ENCODE measurements at regions not wholly inside any gene's neighbourhood (a gene's known extent, or its start where the extent isn't known, plus 50 kb on each side); places are given as distances from the start of the nearest gene placed in this dataset.

DNA sequence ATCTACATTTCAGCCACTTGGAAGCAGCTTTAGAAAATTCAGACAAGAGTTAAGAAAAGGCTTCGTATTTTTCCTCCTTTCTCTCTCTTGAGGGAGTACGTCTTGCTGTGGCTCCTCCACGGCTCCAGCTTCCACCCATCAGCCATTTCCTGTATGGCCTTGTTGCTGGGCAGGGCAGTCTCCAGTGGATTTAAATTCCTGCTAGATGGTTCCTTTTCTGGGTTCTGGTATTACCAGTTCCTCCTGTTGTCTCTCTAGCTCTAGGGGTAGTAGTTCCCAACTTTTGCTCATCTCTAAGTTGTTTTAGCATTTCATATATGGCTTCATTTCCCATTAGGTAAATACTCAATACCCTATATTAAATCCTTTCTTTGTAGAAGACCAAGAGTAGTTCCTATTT is 1098.3 kb downstream of the ADGRL2 start:
- no peak overlapping the region for H3K4ac ChIP-seq (ENCODE audit: low read length)
- no peaks in the 10 kb centered on the region for H3K79me1 ChIP-seq (ENCODE audit: low read depth, low read length)
- no peaks in the 10 kb centered on the region for H3K4me1 ChIP-seq (ENCODE audit: control insufficient read depth in 2 of 2, insufficient read depth in 1 of 2, low read depth in 1 of 2, low read length in 2 of 2)
- no peak overlapping the region for H4K8ac ChIP-seq (ENCODE audit: low read depth, low read length)
- H2BK5ac ChIP-seq (ENCODE audit: low read length): no peak overlapping the region
- no peak overlapping the region for H3K4me2 ChIP-seq (ENCODE audit: insufficient read depth, low read length, poor library complexity, severe bottlenecking)
- no peak overlapping the region for H2BK120ac ChIP-seq (ENCODE audit: low read depth, low read length)
- DNase-seq (ENCODE audit: low spot score): no peak
- no CpG with 5 or more reads among the region's 3 CpGs for WGBS, 2 donors (ENCODE audit: extremely low coverage in 2 of 2, insufficient read length in 2 of 2, insufficient replicate concordance in 1 of 2)
- H2BK12ac ChIP-seq (ENCODE audit: low read length): no peak overlapping the region
- no peak overlapping the region for H2BK15ac ChIP-seq (ENCODE audit: low read length)
- H2AFZ ChIP-seq (ENCODE audit: low read length): peak overlapping the region; percentile 39
- H3K9ac ChIP-seq (ENCODE audit: low read depth, low read length, poor library complexity): no peak overlapping the region
- H3K36me3 ChIP-seq (replicated peaks in 1 of 2; ENCODE audit: control insufficient read depth in 2 of 2, insufficient read depth in 2 of 2, low read length in 2 of 2): no peaks in the 10 kb centered on the region
- H3K4me3 ChIP-seq (ENCODE audit: low read length in 2 of 2): no peak overlapping the region
- H3K14ac ChIP-seq (ENCODE audit: low read length): no peak overlapping the region
- H3K23ac ChIP-seq (ENCODE audit: low read depth, low read length, poor library complexity): no peak overlapping the region
- no peaks in the 10 kb centered on the region for H3K27me3 ChIP-seq (ENCODE audit: control insufficient read depth in 3 of 3, insufficient read depth in 3 of 3, low read depth in 1 of 3, low read length in 3 of 3)
- H3K9me3 ChIP-seq (replicated peaks in 1 of 2; ENCODE audit: control insufficient read depth in 2 of 2, insufficient read depth in 1 of 2, low read depth in 1 of 2, low read length in 2 of 2): no peaks in the 10 kb centered on the region
- H3K27ac ChIP-seq (replicated peaks; ENCODE audit: low read length): no peak overlapping the region
- no peak overlapping the region for H2AK5ac ChIP-seq (ENCODE audit: low read depth, low read length)
- H3K18ac ChIP-seq (ENCODE audit: low read length): no peak overlapping the region
- H4K91ac ChIP-seq (ENCODE audit: low read depth, low read length, poor library complexity): no peak overlapping the region

DNA sequence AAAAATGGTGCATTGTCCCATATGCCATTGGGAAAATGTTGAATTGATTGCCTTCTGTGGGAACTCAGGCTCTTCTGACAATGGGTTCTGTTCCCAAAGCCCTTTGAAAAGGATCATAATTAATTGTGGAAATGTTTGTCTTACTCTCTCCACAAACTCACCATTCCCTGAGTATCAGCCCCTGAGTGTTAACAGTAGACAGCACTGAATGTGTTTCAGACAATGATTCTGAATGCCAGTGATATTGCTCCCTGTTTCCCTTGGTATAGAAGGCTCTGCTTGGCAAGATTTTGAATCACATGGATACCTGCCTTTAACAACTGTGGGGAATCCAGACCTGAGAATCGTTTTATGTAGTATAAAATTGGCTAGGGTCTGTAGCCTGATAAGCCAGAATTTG is 1096.8 kb downstream of the ADGRL2 start:
- DNase-seq (ENCODE audit: low spot score): no peak
- Histone ChIP-seq H3K18ac (ENCODE audit: low read length) (no peak overlapping the region), H2BK5ac (ENCODE audit: low read length) (no peak overlapping the region), H3K27ac (replicated peaks; ENCODE audit: low read length) (no peak overlapping the region), H3K23ac (ENCODE audit: low read depth, low read length, poor library complexity) (no peak overlapping the region), H3K4ac (ENCODE audit: low read length) (no peak overlapping the region), H2AK5ac (ENCODE audit: low read depth, low read length) (no peak overlapping the region), H3K4me1 (ENCODE audit: control insufficient read depth in 2 of 2, insufficient read depth in 1 of 2, low read depth in 1 of 2, low read length in 2 of 2) (no peaks in the 10 kb centered on the region), H3K4me2 (ENCODE audit: insufficient read depth, low read length, poor library complexity, severe bottlenecking) (no peak overlapping the region), H3K9me3 (replicated peaks in 1 of 2; ENCODE audit: control insufficient read depth in 2 of 2, insufficient read depth in 1 of 2, low read depth in 1 of 2, low read length in 2 of 2) (no peaks in the 10 kb centered on the region), H2BK15ac (ENCODE audit: low read length) (no peak overlapping the region), H3K9ac (ENCODE audit: low read depth, low read length, poor library complexity) (no peak overlapping the region), H3K4me3 (ENCODE audit: low read length in 2 of 2) (no peak overlapping the region), H3K14ac (ENCODE audit: low read length) (no peak overlapping the region), H3K27me3 (ENCODE audit: control insufficient read depth in 3 of 3, insufficient read depth in 3 of 3, low read depth in 1 of 3, low read length in 3 of 3) (no peaks in the 10 kb centered on the region), H2AFZ (ENCODE audit: low read length) (no peak overlapping the region), H4K8ac (ENCODE audit: low read depth, low read length) (no peak overlapping the region), H3K79me1 (ENCODE audit: low read depth, low read length) (no peaks in the 10 kb centered on the region), H2BK12ac (ENCODE audit: low read length) (no peak overlapping the region), H2BK120ac (ENCODE audit: low read depth, low read length) (no peak overlapping the region), H4K91ac (ENCODE audit: low read depth, low read length, poor library complexity) (no peak overlapping the region), H3K36me3 (replicated peaks in 1 of 2; ENCODE audit: control insufficient read depth in 2 of 2, insufficient read depth in 2 of 2, low read length in 2 of 2) (no peaks in the 10 kb centered on the region)
- WGBS, 2 donors (ENCODE audit: extremely low coverage in 2 of 2, insufficient read length in 2 of 2, insufficient replicate concordance in 1 of 2): no CpG with 5 or more reads among the region's 1 CpG

DNA sequence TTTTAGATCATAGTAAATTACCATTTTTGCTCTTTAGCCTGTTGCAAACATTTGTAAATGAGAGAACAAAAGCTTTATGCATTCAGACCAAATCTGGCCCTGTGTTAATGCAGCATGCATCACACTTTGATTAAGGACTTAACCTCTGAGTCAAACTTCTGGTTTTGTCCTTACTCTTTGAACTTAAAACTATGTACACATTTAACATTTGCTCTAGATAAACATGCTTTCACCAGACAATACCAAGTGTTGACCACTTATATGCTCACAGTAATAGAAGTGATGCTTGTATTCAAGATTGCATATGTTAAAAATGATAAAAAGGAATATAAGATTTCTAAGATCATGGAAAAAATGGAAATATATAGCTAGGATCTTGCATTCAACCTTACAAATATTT is 1095.3 kb downstream of the ADGRL2 start:
- Histone ChIP-seq H3K9ac (ENCODE audit: low read depth, low read length, poor library complexity) (no peak overlapping the region), H3K27ac (replicated peaks; ENCODE audit: low read length) (no peak overlapping the region), H3K79me1 (ENCODE audit: low read depth, low read length) (no peaks in the 10 kb centered on the region), H3K4me2 (ENCODE audit: insufficient read depth, low read length, poor library complexity, severe bottlenecking) (no peak overlapping the region), H3K4ac (ENCODE audit: low read length) (no peak overlapping the region), H3K23ac (ENCODE audit: low read depth, low read length, poor library complexity) (no peak overlapping the region), H4K8ac (ENCODE audit: low read depth, low read length) (no peak overlapping the region), H2BK12ac (ENCODE audit: low read length) (no peak overlapping the region), H2AK5ac (ENCODE audit: low read depth, low read length) (no peak overlapping the region), H3K18ac (ENCODE audit: low read length) (no peak overlapping the region), H3K4me1 (ENCODE audit: control insufficient read depth in 2 of 2, insufficient read depth in 1 of 2, low read depth in 1 of 2, low read length in 2 of 2) (no peaks in the 10 kb centered on the region), H2AFZ (ENCODE audit: low read length) (no peak overlapping the region), H3K36me3 (replicated peaks in 1 of 2; ENCODE audit: control insufficient read depth in 2 of 2, insufficient read depth in 2 of 2, low read length in 2 of 2) (no peaks in the 10 kb centered on the region), H2BK5ac (ENCODE audit: low read length) (no peak overlapping the region), H3K14ac (ENCODE audit: low read length) (no peak overlapping the region), H4K91ac (ENCODE audit: low read depth, low read length, poor library complexity) (no peak overlapping the region), H3K4me3 (ENCODE audit: low read length in 2 of 2) (no peak overlapping the region), H2BK120ac (ENCODE audit: low read depth, low read length) (no peak overlapping the region), H3K9me3 (replicated peaks in 1 of 2; ENCODE audit: control insufficient read depth in 2 of 2, insufficient read depth in 1 of 2, low read depth in 1 of 2, low read length in 2 of 2) (no peaks in the 10 kb centered on the region), H2BK15ac (ENCODE audit: low read length) (no peak overlapping the region), H3K27me3 (ENCODE audit: control insufficient read depth in 3 of 3, insufficient read depth in 3 of 3, low read depth in 1 of 3, low read length in 3 of 3) (no peaks in the 10 kb centered on the region)
- no peak for DNase-seq (ENCODE audit: low spot score)

DNA sequence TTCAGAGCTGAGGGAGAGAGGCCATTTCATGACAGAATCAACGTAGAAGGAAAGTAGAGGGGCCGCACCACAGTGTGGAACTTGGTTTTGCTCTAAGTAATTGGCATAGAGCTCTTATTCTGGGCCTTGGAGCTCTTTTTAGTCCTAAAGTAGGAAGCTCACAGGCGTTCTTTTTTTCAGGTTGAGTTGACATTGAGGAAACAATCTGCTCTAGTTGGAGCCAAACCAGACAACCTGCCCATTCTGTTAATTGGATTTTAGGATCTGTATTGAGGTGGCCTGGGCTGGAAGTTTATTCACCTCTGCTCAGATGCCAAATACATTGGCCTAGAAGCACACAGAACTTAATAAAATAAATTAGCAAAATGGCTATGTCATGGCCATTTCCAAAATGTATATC is 1093.9 kb downstream of the ADGRL2 start:
- H3K23ac ChIP-seq (ENCODE audit: low read depth, low read length, poor library complexity): no peak overlapping the region

More for the DNA sequence above, 1093.9 kb downstream of the ADGRL2 start:
- Histone ChIP-seq H2BK5ac (ENCODE audit: low read length) (no peak overlapping the region), H2BK120ac (ENCODE audit: low read depth, low read length) (no peak overlapping the region), H3K4me1 (ENCODE audit: control insufficient read depth in 2 of 2, insufficient read depth in 1 of 2, low read depth in 1 of 2, low read length in 2 of 2) (no peaks in the 10 kb centered on the region), H3K14ac (ENCODE audit: low read length) (no peak overlapping the region), H2BK15ac (ENCODE audit: low read length) (no peak overlapping the region), H3K27ac (replicated peaks; ENCODE audit: low read length) (no peak overlapping the region), H3K9me3 (replicated peaks in 1 of 2; ENCODE audit: control insufficient read depth in 2 of 2, insufficient read depth in 1 of 2, low read depth in 1 of 2, low read length in 2 of 2) (no peaks in the 10 kb centered on the region), H2AK5ac (ENCODE audit: low read depth, low read length) (no peak overlapping the region), H3K79me1 (ENCODE audit: low read depth, low read length) (no peaks in the 10 kb centered on the region), H3K36me3 (replicated peaks in 1 of 2; ENCODE audit: control insufficient read depth in 2 of 2, insufficient read depth in 2 of 2, low read length in 2 of 2) (no peaks in the 10 kb centered on the region), H3K9ac (ENCODE audit: low read depth, low read length, poor library complexity) (no peak overlapping the region), H2BK12ac (ENCODE audit: low read length) (no peak overlapping the region), H3K18ac (ENCODE audit: low read length) (no peak overlapping the region), H3K4me3 (ENCODE audit: low read length in 2 of 2) (no peak overlapping the region), H2AFZ (ENCODE audit: low read length) (peak overlapping the region; percentile 64), H4K91ac (ENCODE audit: low read depth, low read length, poor library complexity) (no peak overlapping the region), H3K4ac (ENCODE audit: low read length) (no peak overlapping the region), H3K4me2 (ENCODE audit: insufficient read depth, low read length, poor library complexity, severe bottlenecking) (no peak overlapping the region), H4K8ac (ENCODE audit: low read depth, low read length) (no peak overlapping the region), H3K27me3 (ENCODE audit: control insufficient read depth in 3 of 3, insufficient read depth in 3 of 3, low read depth in 1 of 3, low read length in 3 of 3) (no peaks in the 10 kb centered on the region)
- no CpG with 5 or more reads among the region's 3 CpGs for WGBS, 2 donors (ENCODE audit: extremely low coverage in 2 of 2, insufficient read length in 2 of 2, insufficient replicate concordance in 1 of 2)
- no peak for DNase-seq (ENCODE audit: low spot score)
